WTC11 (cell line): ENCODE measurements at regions not wholly inside any gene's neighbourhood (a gene's known extent, or its start where the extent isn't known, plus 50 kb on each side); places are given as distances from the start of the nearest gene placed in this dataset.

ENCODE experiments used
- ATAC-seq: fragments of 200-7000 bp; cut with Tn5 transposase; 2 replicates; pipeline ENCODE4 v1.10.0; 2021; ENCODE audit warnings: mild to moderate bottlenecking, moderate library complexity
- CTCF ChIA-PET: fragments of 300-600 bp; sonication (Branson Sonifier 250); formaldehyde crosslinking; loops from one replicate; lab custom pipeline; 2021; ENCODE audit warnings: antibody characterized with exemption; lab: Charles Lee
- POLR2A ChIA-PET: fragments of 350-600 bp; sonication (Branson Sonifier 250); formaldehyde crosslinking; loops from one replicate; lab custom pipeline; 2021; ENCODE audit warnings: antibody characterized with exemption; lab: Charles Lee
- DNase-seq: peaks from one replicate; pipeline ENCODE4 v3.0.0; 2021; ENCODE audit warnings: low spot score
- H3K27ac Mint-ChIP-seq: 2 replicates; pipeline ENCODE4 v1.8.0; 2021; ENCODE audit warnings: mixed read lengths
- H3K27me3 Mint-ChIP-seq: 2 replicates; pipeline ENCODE4 v1.8.0; 2021; ENCODE audit warnings: low read depth, mild to moderate bottlenecking, moderate library complexity, mixed read lengths
- H3K36me3 Mint-ChIP-seq: 2 replicates; pipeline ENCODE4 v1.8.0; 2021; ENCODE audit warnings: mixed read lengths
- H3K4me1 Mint-ChIP-seq: 2 replicates; pipeline ENCODE4 v1.8.0; 2022; ENCODE audit warnings: mixed read lengths
- H3K4me3 Mint-ChIP-seq: 2 replicates; pipeline ENCODE4 v1.8.0; 2021; ENCODE audit warnings: mild to moderate bottlenecking, moderate library complexity, mixed read lengths
- H3K9me3 Mint-ChIP-seq: 2 replicates; pipeline ENCODE4 v1.8.0; 2021; ENCODE audit warnings: mixed read lengths
- CTCF ChIP-seq: fragments of 200-600 bp; IDR thresholded peaks from 2 replicates; pipeline ENCODE4 v1.8.0; 2022; ENCODE audit warnings: antibody characterized with exemption
- ELF4 ChIP-seq: sonication (generic); formaldehyde crosslinking; IDR thresholded peaks from 2 replicates; pipeline ENCODE4 v1.8.1; 2022; ENCODE audit warnings: low read depth, mild to moderate bottlenecking, moderate library complexity, missing genetic modification reagents
- FOXP4 ChIP-seq: sonication (generic); formaldehyde crosslinking; IDR thresholded peaks from 2 replicates; pipeline ENCODE4 v1.8.0; 2022; ENCODE audit warnings: mild to moderate bottlenecking, missing genetic modification reagents
- IRF2 ChIP-seq: sonication (generic); formaldehyde crosslinking; IDR thresholded peaks from 2 replicates; pipeline ENCODE4 v1.8.0; 2022; ENCODE audit warnings: low read depth, missing genetic modification reagents, borderline replicate concordance
- MYBL2 ChIP-seq: sonication (generic); formaldehyde crosslinking; IDR thresholded peaks from 2 replicates; pipeline ENCODE4 v1.8.1; 2023; ENCODE audit warnings: mild to moderate bottlenecking, moderate library complexity, missing genetic modification reagents
- NFE2L1 ChIP-seq: sonication (generic); formaldehyde crosslinking; IDR thresholded peaks from 2 replicates; pipeline ENCODE4 v1.8.1; 2023; ENCODE audit warnings: missing genetic modification reagents
- NR3C1 ChIP-seq: sonication (generic); formaldehyde crosslinking; conservative IDR thresholded peaks from 2 replicates; pipeline ENCODE4 v1.8.1; 2023; ENCODE audit warnings: low read depth, mild to moderate bottlenecking, missing genetic modification reagents
- PRRX2 ChIP-seq: fragments of 250-450 bp; sonication (Bioruptor Pico); IDR thresholded peaks from 2 replicates; pipeline ENCODE4 v1.8.0; 2021; ENCODE audit warnings: mild to moderate bottlenecking
- SOX15 ChIP-seq: fragments of 250-450 bp; sonication (Bioruptor Pico); IDR thresholded peaks from 2 replicates; pipeline ENCODE4 v1.9.0; 2021; ENCODE audit warnings: mild to moderate bottlenecking
- TEAD4 ChIP-seq: sonication (generic); formaldehyde crosslinking; IDR thresholded peaks from 2 replicates; pipeline ENCODE4 v1.8.0; 2022; ENCODE audit warnings: mild to moderate bottlenecking, missing genetic modification reagents
- TP53 ChIP-seq: sonication (generic); formaldehyde crosslinking; IDR thresholded peaks from 2 replicates; pipeline ENCODE4 v1.8.1; 2023; ENCODE audit warnings: mild to moderate bottlenecking, missing genetic modification reagents
- USF2 ChIP-seq: sonication (generic); formaldehyde crosslinking; IDR thresholded peaks from 2 replicates; pipeline ENCODE4 v1.8.1; 2023; ENCODE audit warnings: mild to moderate bottlenecking, missing genetic modification reagents, moderate library complexity
- ZNF138 ChIP-seq: sonication (generic); formaldehyde crosslinking; conservative IDR thresholded peaks from 2 replicates; pipeline ENCODE4 v1.8.1; 2022; ENCODE audit warnings: mild to moderate bottlenecking, moderate library complexity, missing genetic modification reagents
- ZNF317 ChIP-seq: sonication (generic); formaldehyde crosslinking; IDR thresholded peaks from 2 replicates; pipeline ENCODE4 v1.8.1; 2023; ENCODE audit warnings: low read depth, mild to moderate bottlenecking, moderate library complexity, missing genetic modification reagents, borderline replicate concordance
- ZNF396 ChIP-seq: fragments of 250-450 bp; sonication (Bioruptor Pico); IDR thresholded peaks from 2 replicates; pipeline ENCODE4 v1.8.0; 2021; ENCODE audit warnings: mild to moderate bottlenecking, moderate library complexity, borderline replicate concordance
- ZNF416 ChIP-seq: fragments of 250-450 bp; sonication (Bioruptor Pico); IDR thresholded peaks from 2 replicates; pipeline ENCODE4 v1.9.0; 2021; ENCODE audit warnings: mild to moderate bottlenecking, inconsistent platforms
- ZNF423 ChIP-seq: fragments of 250-450 bp; sonication (Bioruptor Pico); IDR thresholded peaks from 2 replicates; pipeline ENCODE4 v2.1.2; 2022; ENCODE audit warnings: mild to moderate bottlenecking, moderate library complexity
- ZNF671 ChIP-seq: fragments of 250-450 bp; sonication (Bioruptor Pico); IDR thresholded peaks from 2 replicates; pipeline ENCODE4 v1.8.0; 2021; ENCODE audit warnings: mild to moderate bottlenecking
- ZSCAN18 ChIP-seq: fragments of 250-450 bp; sonication (Bioruptor Pico); IDR thresholded peaks from 2 replicates; pipeline ENCODE4 v2.1.2; 2022; ENCODE audit warnings: mild to moderate bottlenecking, moderate library complexity
- TF ChIP-seq, protein P1 (sequence below): sonication (generic); formaldehyde crosslinking; IDR thresholded peaks from 2 replicates; pipeline ENCODE4 v1.8.1; 2023; ENCODE audit warnings: mild to moderate bottlenecking, missing genetic modification reagents, moderate library complexity

GRCh38 chr18:41353777-41354528 is 601.1 kb upstream of the PIK3C3 start:
- Mint-ChIP-seq H3K27me3 (no peaks in the 10 kb centered on the region), H3K9me3 (peaks cover 21% of the 10 kb centered on the region), H3K4me1 (peaks cover 15% of the 10 kb centered on the region), H3K36me3 (peaks cover 18% of the 10 kb centered on the region), H3K4me3 (no peak overlapping the region), H3K27ac (no peak overlapping the region)
- DNase-seq (no peak), ATAC-seq (no peak)
- ChIA-PET POLR2A (no interaction called here), CTCF (no interaction called here)
- no peak for TF ChIP-seq ZNF138 (CRISPR knock-in tag)
- TF ChIP-seq ZNF396 (CRISPR knock-in tag) = no peak
- TF ChIP-seq USF2 = no peak
- no peak for TF ChIP-seq PRRX2
- TF ChIP-seq ELF4 (CRISPR knock-in tag) = no peak
- no peak for TF ChIP-seq TEAD4 (CRISPR knock-in tag)
- TF ChIP-seq CTCF = no peak
- TF ChIP-seq SOX15 (CRISPR knock-in tag) = no peak

GRCh38 chr18:41351430-41351829 is 603.6 kb upstream of the PIK3C3 start:
- Mint-ChIP-seq H3K27me3 (no peaks in the 10 kb centered on the region), H3K9me3 (peaks cover 3% of the 10 kb centered on the region; the same call in 1 of the 2 replicates), H3K4me3 (no peak overlapping the region), H3K4me1 (peaks cover 15% of the 10 kb centered on the region), H3K36me3 (no peaks in the 10 kb centered on the region), H3K27ac (no peak overlapping the region)
- no peak for ATAC-seq
- ChIA-PET CTCF (no interaction called here), POLR2A (no interaction called here)
- TF ChIP-seq TP53 (CRISPR knock-in tag) = no peak
- no peak for TF ChIP-seq ZNF671 (CRISPR knock-in tag)
- TF ChIP-seq FOXP4 (CRISPR knock-in tag) = no peak
- TF ChIP-seq ZNF416 (CRISPR knock-in tag) = no peak
- no peak for TF ChIP-seq ZNF423 (CRISPR knock-in tag)
- TF ChIP-seq NR3C1 = no peak
- no peak for TF ChIP-seq IRF2 (CRISPR knock-in tag)
- no peak for TF ChIP-seq NFE2L1 (CRISPR knock-in tag)
- TF ChIP-seq MYBL2 (CRISPR knock-in tag) = no peak
- TF ChIP-seq, protein P1, sequence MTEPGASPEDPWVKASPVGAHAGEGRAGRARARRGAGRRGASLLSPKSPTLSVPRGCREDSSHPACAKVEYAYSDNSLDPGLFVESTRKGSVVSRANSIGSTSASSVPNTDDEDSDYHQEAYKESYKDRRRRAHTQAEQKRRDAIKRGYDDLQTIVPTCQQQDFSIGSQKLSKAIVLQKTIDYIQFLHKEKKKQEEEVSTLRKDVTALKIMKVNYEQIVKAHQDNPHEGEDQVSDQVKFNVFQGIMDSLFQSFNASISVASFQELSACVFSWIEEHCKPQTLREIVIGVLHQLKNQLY (CRISPR knock-in tag) = no peak
- TF ChIP-seq ZSCAN18 = no peak
- TF ChIP-seq ZNF396 (CRISPR knock-in tag) = no peak
- TF ChIP-seq ZNF317 = no peak
- DNase-seq = no peak
